ENCODE measurements at regions not wholly inside any gene's neighbourhood (a gene's known extent, or its start where the extent isn't known, plus 50 kb on each side); places are given as distances from the start of the nearest gene placed in this dataset.

GRCh38 chr14:42676636-42677035, 1070.0 kb downstream of the LRFN5 start:
- TF ChIP-seq POLR2A (IDR thresholded peaks at IDR 0.05) (no peak), CTCF (IDR thresholded peaks at IDR 0.05) (no peak)

All from lower leg skin (tissue), 3 donors.